Prostate gland (tissue), 2 donors: ENCODE measurements at regions not wholly inside any gene's neighbourhood (a gene's known extent, or its start where the extent isn't known, plus 50 kb on each side); places are given as distances from the start of the nearest gene placed in this dataset.
A peak's percentile ranks its signal among the peaks of the same experiment; 100 is the strongest.

ENCODE experiments used
- DNase-seq: peaks from one replicate; pipeline ENCODE4 v3.0.0-alpha.2; 2019; ENCODE audit warnings: low spot score
- H3K27ac ChIP-seq, 2 donors: fragments of 200-600 bp; sonication (generic); 2 replicates each; pipeline ENCODE4 v1.5.1; 2017 to 2019
- H3K27me3 ChIP-seq: fragments of 200-600 bp; sonication (generic); replicated peaks from 2 replicates; pipeline ENCODE4 v1.5.1; 2019; ENCODE audit not compliant: insufficient read depth
- H3K36me3 ChIP-seq, 2 donors: fragments of 200-600 bp; sonication (generic); 1 replicate in 1 of 2; 2 replicates in 1 of 2; pipeline versions ENCODE4 v1.5.1 to v1.8.1; 2017 to 2019
- H3K4me1 ChIP-seq: fragments of 200-600 bp; sonication (generic); replicated peaks from 2 replicates; pipeline ENCODE4 v1.5.1; 2019
- H3K4me3 ChIP-seq, 2 donors: fragments of 200-600 bp; sonication (generic); 2 replicates each; pipeline ENCODE4 v1.5.1; 2017 to 2019
- H3K9me3 ChIP-seq: fragments of 200-600 bp; sonication (generic); 2 replicates; pipeline ENCODE4 v1.5.1; 2017
- POLR2A ChIP-seq: fragments of 450-650 bp; IDR thresholded peaks from one replicate; pipeline ENCODE4 v1.6.1; 2016; ENCODE audit warnings: antibody characterized with exemption, mild to moderate bottlenecking
- POLR2AphosphoS5 ChIP-seq: sonication (generic); formaldehyde crosslinking; IDR thresholded peaks from one replicate; pipeline ENCODE4 v1.6.1; 2017; ENCODE audit warnings: antibody characterized with exemption
- WGBS: methylation state at CpG from one replicate; pipeline ENCODE4 v1.1.5; 2018; 5-methylcytosine and 5-hydroxymethylcytosine counted together
- intact Hi-C: fragments of 100-400 bp; cut with DNase I; formaldehyde crosslinking; loops from one replicate; pipeline ENCODE4 v1.14.2; 2022
- TF ChIP-seq, protein P1 (sequence below), 4 experiments: fragments of 200-600 bp in 2 of 4; fragments of 450-650 bp in 2 of 4; sonication (generic) in 2 of 4; IDR thresholded peaks; 1 replicate in 3 of 4; 2 replicates in 1 of 4; pipeline ENCODE4 v1.5.1; 2016 to 2019; ENCODE audit warnings: antibody characterized with exemption in 4 of 4, mild to moderate bottlenecking in 2 of 4, moderate library complexity in 2 of 4

DNA sequence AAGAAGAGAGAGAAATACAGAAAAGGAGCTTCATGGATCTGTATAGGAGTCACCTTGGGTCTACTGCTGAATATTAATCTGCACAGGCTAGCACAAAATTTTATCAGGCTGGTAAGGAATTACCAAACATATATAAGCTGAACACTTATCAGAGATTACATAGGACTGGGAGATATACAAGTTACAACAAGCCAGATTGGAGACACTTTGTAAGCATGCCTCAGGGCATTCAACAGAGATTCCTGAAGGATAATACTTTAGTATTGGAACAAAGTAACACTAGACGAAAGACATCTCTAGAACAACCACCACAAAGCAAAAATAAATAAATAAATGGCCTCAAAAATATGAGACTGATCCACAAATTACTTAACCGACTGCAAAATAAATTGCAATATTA is 197.8 kb downstream of the ANXA1 start:
- WGBS = 64% methylated on average over 2 of the region's 2 CpGs
- Histone ChIP-seq H3K4me3 (no peak overlapping the region), H3K9me3 (no peaks in the 10 kb centered on the region), H3K36me3 (no peaks in the 10 kb centered on the region), H3K4me1 (no peaks in the 10 kb centered on the region), H3K27ac (no peak overlapping the region), H3K27me3 (no peaks in the 10 kb centered on the region)
- no peak for DNase-seq
- intact Hi-C loops = no loop called here
- TF ChIP-seq POLR2A (no peak), POLR2AphosphoS5 (no peak)

DNA sequence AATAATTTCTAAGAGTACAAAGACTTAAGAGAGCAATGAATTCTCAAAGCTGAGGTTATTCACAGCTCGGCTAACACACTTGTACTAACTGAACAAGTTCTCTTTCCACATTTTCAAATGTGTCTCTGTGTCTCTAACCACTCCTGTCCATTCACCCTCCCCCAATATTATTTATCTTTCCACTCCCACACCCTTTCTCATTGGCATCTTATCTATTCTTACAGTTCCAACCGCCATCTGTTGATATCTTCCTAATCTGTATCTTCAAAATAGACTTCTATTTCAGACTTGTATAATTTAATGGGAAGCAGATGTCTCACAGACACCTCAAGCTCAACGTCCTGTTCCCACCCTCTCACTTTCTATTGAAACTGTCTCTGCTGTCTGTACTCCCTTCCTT is 205.9 kb downstream of the ANXA1 start:
- no peak for DNase-seq
- intact Hi-C loops = no loop called here
- Histone ChIP-seq H3K9me3 (no peaks in the 10 kb centered on the region), H3K36me3 (no peaks in the 10 kb centered on the region), H3K27me3 (no peaks in the 10 kb centered on the region), H3K4me3 (no peak overlapping the region), H3K4me1 (no peaks in the 10 kb centered on the region), H3K27ac (no peak overlapping the region)
- 51% methylated on average over 3 of the region's 3 CpGs for WGBS
- TF ChIP-seq POLR2A = no peak
- no peak for TF ChIP-seq POLR2AphosphoS5
- TF ChIP-seq, protein P1, sequence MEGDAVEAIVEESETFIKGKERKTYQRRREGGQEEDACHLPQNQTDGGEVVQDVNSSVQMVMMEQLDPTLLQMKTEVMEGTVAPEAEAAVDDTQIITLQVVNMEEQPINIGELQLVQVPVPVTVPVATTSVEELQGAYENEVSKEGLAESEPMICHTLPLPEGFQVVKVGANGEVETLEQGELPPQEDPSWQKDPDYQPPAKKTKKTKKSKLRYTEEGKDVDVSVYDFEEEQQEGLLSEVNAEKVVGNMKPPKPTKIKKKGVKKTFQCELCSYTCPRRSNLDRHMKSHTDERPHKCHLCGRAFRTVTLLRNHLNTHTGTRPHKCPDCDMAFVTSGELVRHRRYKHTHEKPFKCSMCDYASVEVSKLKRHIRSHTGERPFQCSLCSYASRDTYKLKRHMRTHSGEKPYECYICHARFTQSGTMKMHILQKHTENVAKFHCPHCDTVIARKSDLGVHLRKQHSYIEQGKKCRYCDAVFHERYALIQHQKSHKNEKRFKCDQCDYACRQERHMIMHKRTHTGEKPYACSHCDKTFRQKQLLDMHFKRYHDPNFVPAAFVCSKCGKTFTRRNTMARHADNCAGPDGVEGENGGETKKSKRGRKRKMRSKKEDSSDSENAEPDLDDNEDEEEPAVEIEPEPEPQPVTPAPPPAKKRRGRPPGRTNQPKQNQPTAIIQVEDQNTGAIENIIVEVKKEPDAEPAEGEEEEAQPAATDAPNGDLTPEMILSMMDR (IDR thresholded peaks at IDR 0.05) = no peak

DNA sequence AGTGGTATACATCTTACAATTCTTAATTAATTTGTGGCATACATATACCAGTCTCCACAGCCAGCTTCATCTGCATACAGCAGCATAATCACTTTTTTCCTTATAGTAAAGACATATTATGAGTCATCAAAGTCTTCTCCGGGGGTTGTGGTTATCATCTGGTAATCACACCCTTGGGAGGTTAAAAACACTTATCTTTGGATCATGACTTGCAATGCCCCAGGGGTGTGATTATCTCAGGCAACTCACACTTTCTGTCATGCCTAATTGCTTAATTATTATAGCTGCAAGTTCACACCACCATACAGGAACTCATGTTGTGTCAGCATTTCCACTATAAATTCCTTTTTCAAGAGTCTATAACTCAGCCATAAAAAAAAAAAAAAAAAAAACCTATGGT is 218.4 kb downstream of the ANXA1 start:
- no peaks in the 10 kb centered on the region for H3K4me1 ChIP-seq
- TF ChIP-seq POLR2A (no peak), POLR2AphosphoS5 (no peak)
- TF ChIP-seq, protein P1 (IDR thresholded peaks at IDR 0.05) = no peak
- DNase-seq = no peak
- H3K27me3 ChIP-seq = no peaks in the 10 kb centered on the region
- H3K9me3 ChIP-seq = no peaks in the 10 kb centered on the region
- WGBS = 26% methylated on average over 1 of the region's 1 CpG
- intact Hi-C loops = no loop called here
- H3K36me3 ChIP-seq = no peaks in the 10 kb centered on the region
- no peak overlapping the region for H3K27ac ChIP-seq
- H3K4me3 ChIP-seq = no peak overlapping the region

DNA sequence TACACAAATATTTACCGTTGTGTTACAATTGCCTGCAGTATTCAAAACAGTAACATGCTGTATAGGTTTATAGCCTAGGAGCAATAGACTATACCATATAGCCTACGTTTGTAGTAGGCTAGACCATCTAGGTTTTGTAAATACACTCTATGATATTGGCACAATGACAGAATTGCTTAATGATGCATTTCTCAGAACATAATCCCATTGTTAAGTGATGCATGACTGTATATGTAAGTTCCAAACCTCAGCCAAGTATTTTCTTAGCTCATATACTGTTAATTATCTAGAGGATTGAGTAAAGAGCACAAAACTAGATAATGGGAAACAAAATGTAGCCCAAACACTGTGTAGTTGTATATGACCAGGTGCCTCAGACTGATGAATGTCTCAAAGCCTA is 220.1 kb downstream of the ANXA1 start:
- intact Hi-C loops = no loop called here
- no peaks in the 10 kb centered on the region for H3K9me3 ChIP-seq
- no peak for DNase-seq
- H3K36me3 ChIP-seq = no peaks in the 10 kb centered on the region
- no peaks in the 10 kb centered on the region for H3K4me1 ChIP-seq
- H3K27ac ChIP-seq = no peak overlapping the region
- no peak overlapping the region for H3K4me3 ChIP-seq
- 22% methylated on average over 2 of the region's 2 CpGs for WGBS
- no peaks in the 10 kb centered on the region for H3K27me3 ChIP-seq
- TF ChIP-seq POLR2AphosphoS5 (no peak), POLR2A (no peak)
- TF ChIP-seq, protein P1 (IDR thresholded peaks at IDR 0.05) = no peak

DNA sequence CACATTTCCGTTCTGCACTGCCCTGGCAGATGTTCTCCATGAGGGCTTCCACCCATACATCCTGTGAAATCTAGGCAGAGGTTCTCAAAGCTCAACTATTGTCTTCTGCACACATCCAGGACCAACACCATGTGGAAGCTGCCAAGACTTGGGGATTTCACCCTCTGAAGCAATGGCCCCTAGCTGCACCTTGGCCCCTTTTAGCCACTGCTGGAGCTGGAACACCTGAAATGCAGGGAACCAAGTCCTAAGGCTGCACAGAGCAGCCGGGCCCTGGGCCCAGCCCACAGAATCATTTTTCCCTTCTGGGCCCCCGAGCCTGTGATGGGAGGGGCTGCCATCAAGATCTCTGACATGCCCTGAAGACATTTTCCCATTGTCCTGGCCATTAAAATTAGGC is 228.7 kb downstream of the ANXA1 start:
- Histone ChIP-seq H3K27ac (no peak overlapping the region), H3K4me3 (no peak overlapping the region), H3K4me1 (no peaks in the 10 kb centered on the region), H3K9me3 (no peaks in the 10 kb centered on the region), H3K27me3 (no peaks in the 10 kb centered on the region), H3K36me3 (no peaks in the 10 kb centered on the region)
- DNase-seq = no peak
- intact Hi-C loops = no loop called here
- no peak for TF ChIP-seq POLR2A
- WGBS = 64% methylated on average over 3 of the region's 3 CpGs

DNA sequence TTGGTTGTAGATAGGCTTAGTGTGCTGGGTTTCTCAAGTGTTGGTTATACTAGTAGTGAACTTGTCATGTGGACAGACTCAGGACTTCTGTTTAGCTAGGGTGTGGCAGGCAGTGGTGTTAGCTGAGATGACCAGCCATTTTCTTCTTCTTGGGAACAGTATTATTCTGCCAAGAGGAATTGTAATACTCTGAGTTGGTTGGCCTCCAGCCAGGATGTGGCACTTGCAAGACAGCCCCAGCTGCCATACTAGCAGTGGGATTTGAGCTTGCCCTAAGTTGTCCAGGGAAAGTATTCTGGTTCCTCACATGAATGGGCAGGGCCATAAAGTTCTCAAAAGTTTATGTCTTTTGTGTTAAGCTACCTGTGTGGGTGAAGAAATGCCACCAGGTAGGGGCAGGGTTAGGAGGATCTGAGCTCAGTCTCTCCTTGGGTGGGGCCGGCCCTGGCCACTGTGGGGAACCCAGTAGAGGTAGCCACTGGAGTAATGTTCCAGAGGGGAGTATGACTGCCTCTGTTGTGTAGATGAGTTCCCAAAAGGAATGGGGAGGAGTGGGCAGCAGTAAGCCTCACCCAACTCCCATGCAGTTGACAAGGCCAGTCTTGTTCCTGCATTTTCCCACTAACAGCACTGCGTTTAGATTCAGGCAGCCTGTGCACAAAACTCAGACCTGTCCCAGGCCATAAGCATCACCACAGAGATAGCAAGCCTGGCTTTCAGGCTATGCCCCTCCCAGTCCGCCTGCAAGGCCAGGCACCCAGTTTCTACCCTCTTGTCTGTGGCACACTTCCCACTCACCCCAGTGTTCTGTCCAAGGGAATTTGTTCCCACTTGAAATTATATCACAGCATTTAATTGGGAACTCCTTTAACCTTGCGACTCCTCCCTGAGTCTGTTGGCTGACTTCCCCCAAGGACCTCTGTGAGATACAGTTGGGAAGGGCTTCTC is 250.7 kb downstream of the ANXA1 start:
- Histone ChIP-seq H3K27ac (no peak overlapping the region), H3K4me3 (no peak overlapping the region), H3K9me3 (no peaks in the 10 kb centered on the region), H3K27me3 (no peaks in the 10 kb centered on the region), H3K36me3 (no peaks in the 10 kb centered on the region), H3K4me1 (no peaks in the 10 kb centered on the region)
- TF ChIP-seq, protein P1 (IDR thresholded peaks at IDR 0.05) = no peak
- TF ChIP-seq POLR2A = no peak
- no peak for TF ChIP-seq POLR2AphosphoS5
- 88% methylated on average over 4 of the region's 4 CpGs for WGBS
- intact Hi-C loops = no loop called here
- DNase-seq = peak; percentile 7
